Vagina (tissue), 2 donors: ENCODE measurements at regions not wholly inside any gene's neighbourhood (a gene's known extent, or its start where the extent isn't known, plus 50 kb on each side); places are given as distances from the start of the nearest gene placed in this dataset.

Source experiments
- CTCF ChIP-seq, 3 experiments: fragments of 450-650 bp in 2 of 3; fragments of 200-600 bp in 1 of 3; sonication (generic) in 1 of 3; IDR thresholded peaks; one replicate each; pipeline ENCODE4 v1.5.1; 2017 to 2019; ENCODE audit warnings: antibody characterized with exemption in 3 of 3, mild to moderate bottlenecking in 2 of 3, moderate library complexity in 2 of 3
- POLR2A ChIP-seq, 2 donors: fragments of 450-650 bp; IDR thresholded peaks; one replicate each; pipeline ENCODE4 v1.6.1; 2017; ENCODE audit warnings: antibody characterized with exemption in 2 of 2, mild to moderate bottlenecking in 2 of 2, moderate library complexity in 2 of 2
- POLR2AphosphoS5 ChIP-seq, 2 donors: sonication (generic); formaldehyde crosslinking; IDR thresholded peaks; one replicate each; pipeline ENCODE4 v1.9.0; 2017; ENCODE audit warnings: antibody characterized with exemption in 2 of 2, mild to moderate bottlenecking in 2 of 2, low read depth in 1 of 2; ENCODE audit not compliant: insufficient read depth in 1 of 2

GRCh38 chr6:26249957-26250697 lies 114.9 kb upstream of the BTN3A2 start:
- TF ChIP-seq CTCF (IDR thresholded peaks at IDR 0.05) (no peak), POLR2A (IDR thresholded peaks at IDR 0.05) (no peak), POLR2AphosphoS5 (IDR thresholded peaks at IDR 0.05; ENCODE audit: insufficient read depth in 1 of 2, low read depth in 1 of 2) (peak in 1 of 2 donors; percentile 70)
